GM19455 (cell line): ENCODE measurements at regions not wholly inside any gene's neighbourhood (a gene's known extent, or its start where the extent isn't known, plus 50 kb on each side); places are given as distances from the start of the nearest gene placed in this dataset.
A peak's percentile ranks its signal among the peaks of the same experiment; 100 is the strongest.

ENCODE experiments used
- ATAC-seq: cut with Tn5 transposase; IDR thresholded peaks from one replicate; pipeline ENCODE4 v1.9.1; 2021; ENCODE audit not compliant: unreplicated experiment

DNA sequence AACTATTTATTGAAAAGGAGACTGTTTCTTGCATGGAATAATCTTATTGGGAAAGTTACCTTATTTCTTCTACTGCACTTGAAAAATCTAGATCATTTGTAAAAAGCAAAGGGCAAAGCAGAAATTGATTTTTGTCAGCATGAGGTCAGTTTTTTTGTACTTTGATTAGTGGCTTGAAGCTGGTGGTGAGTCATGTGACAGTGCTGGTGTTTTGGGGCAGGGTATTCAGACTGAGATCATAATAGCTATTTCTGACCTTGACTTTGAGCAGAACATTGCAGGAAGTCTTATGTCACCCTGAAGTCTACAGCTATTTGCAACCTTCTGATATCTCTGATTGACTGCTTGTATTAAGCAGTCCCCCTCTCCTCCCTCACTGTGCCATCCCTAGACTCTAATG is 66.3 kb upstream of the SORCS3 start:
- ATAC-seq, result no peak

DNA sequence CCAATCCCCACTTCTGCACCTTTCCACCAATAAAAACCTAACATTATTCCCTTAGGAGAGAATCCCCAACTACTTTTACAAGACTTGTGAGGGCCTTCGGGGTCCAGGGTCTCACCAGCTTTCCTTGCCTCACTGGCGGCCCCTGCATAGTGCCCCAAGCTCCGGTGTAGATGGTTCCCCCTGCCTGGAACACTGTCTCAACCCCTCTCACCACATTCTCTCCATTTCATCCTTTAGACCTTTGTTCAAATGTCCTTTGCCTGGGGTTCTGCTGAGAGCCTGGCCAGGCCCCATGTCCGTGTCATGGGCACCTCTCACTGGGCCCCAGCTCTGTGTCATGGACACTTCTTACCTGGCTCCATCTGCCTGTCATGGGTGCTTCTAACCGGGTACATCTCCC is 64.5 kb upstream of the SORCS3 start:
- no peak for ATAC-seq

DNA sequence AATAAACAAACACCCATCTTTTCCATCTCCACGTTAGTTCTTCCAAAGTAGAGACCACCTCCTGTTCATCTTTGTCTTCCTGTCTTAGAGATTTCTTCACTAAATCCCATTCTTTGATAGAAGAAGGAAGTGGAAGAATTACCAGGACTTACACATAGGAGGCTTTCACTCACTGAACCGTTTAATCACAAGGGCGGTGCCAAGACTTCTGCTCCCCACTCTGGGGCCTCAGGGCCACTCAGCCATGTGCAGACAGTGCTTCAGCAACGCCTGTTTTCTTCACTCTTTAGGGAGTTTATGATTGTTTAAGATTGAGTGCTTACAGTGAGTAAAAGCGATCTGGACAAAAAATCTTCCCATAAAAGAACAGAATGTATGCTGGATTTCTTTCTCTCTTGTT is 63.9 kb upstream of the SORCS3 start:
- ATAC-seq, result no peak

DNA sequence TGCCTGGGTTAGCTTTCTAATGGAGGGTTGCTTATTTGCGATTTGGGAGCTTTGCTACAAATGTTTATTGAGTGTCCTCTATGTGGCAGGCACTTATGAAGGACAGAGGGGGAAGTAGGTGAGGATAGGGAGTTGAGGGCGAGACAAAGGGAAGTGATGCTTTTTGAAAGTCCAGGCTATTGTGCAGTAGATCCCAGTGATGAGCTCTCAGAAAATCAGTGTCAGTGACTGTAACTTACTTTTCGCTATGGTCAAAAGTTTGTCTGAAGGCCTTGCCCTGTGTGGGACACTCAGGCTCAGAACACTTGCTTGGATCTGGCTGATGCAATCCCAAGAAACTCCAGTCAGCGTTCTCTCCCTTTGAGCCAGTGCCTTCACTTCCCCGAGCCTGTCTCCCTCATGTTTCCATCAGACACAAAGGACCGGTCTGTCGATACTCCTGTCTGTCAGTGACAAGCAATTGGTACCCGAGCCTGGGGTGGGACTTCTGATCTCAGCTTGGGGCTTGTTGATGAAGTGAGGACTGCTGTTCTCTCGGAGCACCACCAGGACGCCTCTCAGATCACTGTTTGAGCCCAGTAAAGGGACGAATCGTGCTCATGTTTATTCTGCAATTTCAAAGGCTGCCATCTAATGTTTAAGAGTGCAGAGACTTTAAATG is 63.1 kb upstream of the SORCS3 start:
- ATAC-seq, result no peak

DNA sequence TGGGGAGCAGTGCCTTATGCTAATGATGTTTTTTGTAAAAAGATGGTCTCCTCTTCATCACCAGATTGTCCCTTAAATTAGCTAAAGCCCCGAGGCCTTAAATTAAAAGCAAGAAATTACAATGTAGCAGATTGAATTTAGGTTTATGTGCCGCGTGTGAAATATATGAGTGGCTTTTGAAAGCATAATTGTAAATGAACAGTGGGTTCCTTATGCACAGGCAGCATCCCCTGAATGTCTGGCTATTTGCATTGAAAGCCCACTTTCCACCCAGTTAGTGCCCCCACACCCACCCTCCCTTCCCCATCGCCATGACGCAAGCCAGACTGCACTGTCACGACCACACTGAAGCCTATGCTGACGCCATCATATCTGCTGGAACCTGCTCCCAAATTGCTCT is 62.4 kb upstream of the SORCS3 start:
- ATAC-seq, result no peak

DNA sequence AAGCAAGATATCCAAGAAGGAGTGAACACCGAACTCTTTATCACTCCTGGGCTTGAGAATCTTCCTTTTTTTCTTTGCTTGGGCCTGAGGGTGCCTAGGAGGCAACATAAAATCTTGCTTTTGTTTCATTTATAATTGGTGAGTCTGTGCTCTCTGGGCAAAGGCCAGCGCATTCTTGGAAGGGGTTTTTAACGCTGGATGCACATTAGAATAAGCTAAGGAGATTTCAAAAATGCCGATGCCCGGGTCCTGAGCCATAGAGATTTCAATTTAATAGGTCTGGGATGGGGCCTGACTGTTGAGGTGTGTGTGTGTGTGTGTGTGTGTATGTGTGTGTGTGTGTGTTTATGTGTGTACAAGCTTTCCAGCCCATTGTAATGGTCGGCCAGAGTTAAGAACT is 62.0 kb upstream of the SORCS3 start:
- no peak for ATAC-seq

DNA sequence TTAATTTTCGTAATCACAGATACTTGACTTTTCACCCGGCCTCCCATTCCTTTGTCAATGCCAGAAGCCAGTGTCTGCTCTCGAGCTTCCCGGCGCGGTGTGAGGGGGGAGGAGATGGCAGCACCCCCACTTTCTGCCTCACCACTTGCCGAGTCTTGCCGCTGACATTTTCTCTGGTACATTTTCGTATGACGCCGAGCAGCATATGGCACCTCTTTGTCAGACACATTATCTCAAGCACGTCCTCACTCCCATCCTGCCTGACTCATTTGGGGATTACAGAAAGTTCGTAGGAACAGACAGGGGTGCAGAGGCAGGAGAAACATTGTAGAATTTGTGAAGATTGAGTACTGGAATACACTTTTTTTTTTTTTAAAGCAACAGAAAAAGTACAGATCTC is 60.8 kb upstream of the SORCS3 start:
- ATAC-seq, result no peak

DNA sequence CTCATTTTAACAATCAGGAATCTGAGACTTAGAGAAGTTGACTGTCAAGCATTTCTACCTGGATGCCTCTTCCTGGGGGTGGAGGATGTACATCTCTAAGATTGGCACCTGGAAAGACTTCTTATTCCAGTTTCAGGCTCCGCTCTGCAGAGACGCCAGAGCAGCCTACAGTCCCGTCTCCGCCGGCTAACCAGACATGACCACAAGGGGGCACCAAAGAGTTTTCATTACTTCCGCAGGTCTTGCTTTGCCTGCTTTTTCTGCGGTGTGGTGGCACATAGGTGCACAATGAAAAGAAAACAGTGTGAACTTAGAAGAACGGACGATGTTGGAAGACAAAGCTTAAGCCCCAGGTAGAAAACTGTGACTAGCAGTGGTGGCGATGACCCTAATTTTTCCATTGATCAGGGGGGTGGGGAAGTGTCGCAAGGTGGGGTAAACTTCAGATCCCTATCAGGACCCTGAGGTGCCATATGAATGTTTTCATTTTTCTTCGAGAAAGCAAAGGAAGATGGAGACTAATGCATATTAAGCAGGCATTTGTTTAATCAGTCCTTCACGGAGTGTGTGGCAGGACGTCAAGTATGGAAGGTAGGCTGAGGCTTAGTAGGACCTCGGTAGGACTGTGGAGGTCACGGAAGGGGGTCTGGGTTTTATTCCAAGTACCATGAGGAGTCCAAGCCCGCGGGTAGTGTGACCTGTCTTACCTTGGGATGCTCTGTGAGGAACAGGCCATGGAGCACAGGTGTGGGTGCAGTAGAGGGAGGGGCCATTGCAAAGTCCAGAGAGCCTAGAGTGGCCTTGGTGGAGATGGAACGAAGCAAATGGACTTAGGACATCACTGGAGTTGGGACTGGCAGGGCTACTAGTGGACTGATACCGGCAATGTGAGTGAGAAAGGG is 60.1 kb upstream of the SORCS3 start:
- ATAC-seq, result peak; percentile 81

DNA sequence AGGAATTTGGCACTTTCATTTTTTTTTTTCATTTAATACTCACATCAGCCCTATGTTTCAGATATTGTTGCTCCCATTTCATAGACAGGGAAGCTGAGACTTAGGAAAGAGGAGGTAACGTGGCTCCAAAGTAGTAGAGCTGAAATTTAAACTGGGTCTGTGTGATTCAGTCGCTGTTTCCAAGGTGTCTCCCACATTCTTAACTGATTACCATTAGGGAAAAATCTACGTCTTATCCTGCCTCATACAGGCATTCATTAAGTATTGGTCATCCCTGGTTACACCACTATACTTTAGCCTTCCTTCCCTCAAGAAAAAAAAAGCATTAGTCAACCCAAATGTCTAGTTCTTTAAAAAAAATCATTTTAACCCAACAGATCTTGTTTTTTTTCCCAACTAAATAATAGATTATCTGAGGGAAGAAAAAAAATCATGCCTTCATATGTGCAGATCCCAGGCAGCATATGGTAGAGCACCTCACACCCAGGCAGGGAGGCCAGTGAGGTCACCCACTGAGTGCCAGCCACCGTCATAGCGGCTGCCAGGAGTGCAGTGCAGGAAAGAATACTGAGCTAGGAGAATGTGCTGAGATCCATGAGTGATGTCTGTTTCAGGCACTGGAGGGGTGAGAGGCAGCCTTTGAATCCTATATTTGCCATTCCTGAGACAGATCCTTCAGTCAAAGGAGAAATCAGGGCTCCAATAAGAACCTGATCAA is 59.0 kb upstream of the SORCS3 start:
- ATAC-seq, result no peak

DNA sequence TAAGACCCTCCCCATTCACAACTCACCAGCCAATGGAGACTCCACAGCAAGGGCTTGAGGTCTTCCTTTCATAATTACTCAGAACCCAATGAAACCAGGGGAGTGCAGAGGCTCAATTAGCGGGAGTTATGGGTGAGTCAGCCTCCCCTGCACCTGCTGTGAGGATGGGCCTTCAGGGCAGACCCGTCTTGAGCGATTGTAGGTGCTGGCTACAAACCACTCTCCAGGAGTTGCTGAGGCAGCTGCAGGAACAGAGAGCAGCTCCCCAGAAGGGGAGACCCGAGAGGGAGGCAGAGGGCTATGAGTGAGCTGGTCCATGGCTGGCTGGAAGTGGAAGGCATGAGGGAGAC is 58.5 kb upstream of the SORCS3 start:
- ATAC-seq, result no peak

DNA sequence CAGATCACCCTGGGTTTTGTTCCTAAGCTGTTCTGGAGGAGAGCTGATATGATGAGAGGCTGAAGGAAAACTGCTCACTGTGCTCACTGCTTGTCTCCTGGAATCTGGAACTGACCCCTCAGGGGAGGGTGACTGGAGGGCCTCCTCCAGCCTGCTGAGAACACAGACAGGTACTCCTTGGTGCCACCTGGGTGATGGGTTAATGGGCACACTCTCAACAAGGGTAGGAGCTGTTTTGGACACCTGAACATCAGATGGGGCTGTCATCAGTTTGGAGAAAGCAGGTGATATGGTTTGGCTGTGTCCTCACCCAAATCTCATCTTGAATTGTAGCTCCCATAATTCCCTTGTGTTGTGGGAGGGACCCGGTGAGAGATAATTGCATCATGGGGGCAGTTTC is 58.1 kb upstream of the SORCS3 start:
- ATAC-seq, result no peak

DNA sequence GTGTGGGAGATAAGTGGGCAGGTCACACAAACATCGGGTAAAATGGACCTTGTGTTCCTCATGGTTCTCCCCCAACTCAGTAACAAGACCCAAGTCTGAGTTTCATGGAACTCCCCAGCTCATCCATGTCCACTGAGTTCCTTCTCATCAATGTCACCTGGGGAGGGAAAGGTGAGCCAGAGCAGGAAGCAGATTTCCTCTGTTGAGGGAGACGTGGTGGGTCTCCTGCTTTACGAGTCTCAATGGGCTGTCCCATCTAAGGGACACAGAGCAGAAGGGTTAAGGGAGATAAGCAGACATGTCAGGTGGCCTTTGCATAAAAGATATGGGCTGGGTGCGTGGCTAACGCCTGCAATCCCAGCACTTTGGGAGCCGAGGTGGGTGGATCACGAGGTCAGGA is 56.5 kb upstream of the SORCS3 start:
- no peak for ATAC-seq

DNA sequence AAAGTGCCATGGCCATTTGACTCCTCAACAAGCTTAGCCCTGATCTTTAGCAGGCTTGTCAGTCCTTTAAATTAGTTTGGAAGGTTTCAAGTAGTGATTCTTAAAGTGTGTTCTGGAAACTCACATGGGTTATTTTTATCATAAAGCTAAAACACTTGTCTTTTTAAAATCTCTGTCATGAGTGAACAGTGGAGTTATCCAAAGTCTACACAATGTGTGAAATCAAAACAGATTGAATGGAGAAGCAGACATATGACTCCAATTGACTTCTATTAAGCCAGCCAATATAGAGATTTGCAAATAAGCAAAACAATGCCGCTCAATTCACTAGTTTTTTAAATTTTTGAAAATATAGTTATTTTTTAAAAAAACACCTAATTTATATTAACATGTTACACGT is 53.3 kb upstream of the SORCS3 start:
- no peak for ATAC-seq

DNA sequence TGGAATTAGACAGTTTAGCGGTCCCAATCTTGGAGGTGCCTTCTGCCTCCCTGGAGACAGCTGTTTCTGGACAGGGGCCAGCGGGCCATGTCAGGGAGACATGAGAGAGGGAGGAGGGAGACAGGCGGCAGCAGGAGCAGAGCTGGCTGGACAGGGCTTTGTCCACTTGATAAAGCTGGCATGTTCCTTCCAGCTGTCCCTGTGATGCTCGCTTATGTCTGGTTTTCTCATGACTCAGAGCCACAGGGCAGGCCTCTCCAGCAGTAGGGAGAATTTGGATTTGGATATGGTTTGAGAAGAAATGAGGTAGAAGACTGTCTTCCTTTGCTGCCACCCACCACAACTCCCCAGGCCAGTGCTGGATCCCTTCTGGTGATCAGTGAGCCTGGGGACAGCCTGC is 51.7 kb upstream of the SORCS3 start:
- no peak for ATAC-seq

DNA sequence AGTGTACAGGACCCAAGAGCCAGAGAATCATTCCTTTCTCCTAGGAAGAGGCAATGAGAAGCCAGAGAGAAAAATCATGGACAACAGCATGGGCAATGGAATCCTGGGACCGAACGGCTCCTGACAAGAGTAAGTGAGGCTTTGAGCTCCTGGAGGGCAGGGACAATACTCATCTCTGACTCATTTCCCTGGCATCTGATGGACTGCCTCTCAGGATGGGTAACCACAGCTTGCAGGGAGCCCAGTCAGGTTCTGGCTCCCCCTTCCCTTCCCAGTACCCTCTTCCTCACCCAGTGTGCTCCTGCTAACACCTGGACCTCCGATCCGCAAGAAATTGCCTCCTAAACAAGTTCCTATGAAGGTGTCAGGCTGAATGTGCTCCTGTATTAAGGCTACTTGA is 51.2 kb upstream of the SORCS3 start:
- no peak for ATAC-seq
